AG10803 (cell line): ENCODE measurements at regions not wholly inside any gene's neighbourhood (a gene's known extent, or its start where the extent isn't known, plus 50 kb on each side); places are given as distances from the start of the nearest gene placed in this dataset.

Source experiments
- DNase-seq: peaks from one replicate; pipeline ENCODE4 v3.0.0; 2010; ENCODE audit warnings: low read depth
- H3K4me3 ChIP-seq: 2 replicates; pipeline ENCODE4 v1.5.1; 2011; ENCODE audit warnings: mild to moderate bottlenecking, low read length, control low read depth
- CTCF ChIP-seq: conservative IDR thresholded peaks from 2 replicates; pipeline ENCODE4 v1.5.1; 2011; ENCODE audit warnings: mild to moderate bottlenecking, low read length, control low read depth, inconsistent platforms

GRCh38 chr20:4401601-4402000 is 152.5 kb upstream of the ADRA1D start:
- DNase-seq = peak; percentile 51
- TF ChIP-seq CTCF = no peak

GRCh38 chr20:4384961-4385360 is 135.9 kb upstream of the ADRA1D start:
- no peak overlapping the region for H3K4me3 ChIP-seq
- no peak for TF ChIP-seq CTCF
- no peak for DNase-seq

More at GRCh38 chr20:4401601-4402000, 152.5 kb upstream of the ADRA1D start:
- no peak overlapping the region for H3K4me3 ChIP-seq

- peak; percentile 19 for DNase-seq
- no peak for TF ChIP-seq CTCF
- no peak overlapping the region for H3K4me3 ChIP-seq
Measured at GRCh38 chr20:4383961-4384360, 134.9 kb upstream of the ADRA1D start.

- TF ChIP-seq CTCF = no peak
- H3K4me3 ChIP-seq = no peak overlapping the region
- peak; percentile 40 for DNase-seq
Measured at GRCh38 chr20:4375881-4376280, 126.8 kb upstream of the ADRA1D start.

- no peak for DNase-seq
- no peak overlapping the region for H3K4me3 ChIP-seq
- TF ChIP-seq CTCF = no peak
Measured at GRCh38 chr20:4373454-4373853, 124.4 kb upstream of the ADRA1D start.

GRCh38 chr20:4371623-4372251 is 122.7 kb upstream of the ADRA1D start:
- TF ChIP-seq CTCF = no peak
- DNase-seq = no peak

GRCh38 chr20:4370851-4371250 is 121.8 kb upstream of the ADRA1D start:
- TF ChIP-seq CTCF = no peak
- DNase-seq = no peak
- no peak overlapping the region for H3K4me3 ChIP-seq

More at GRCh38 chr20:4371623-4372251, 122.7 kb upstream of the ADRA1D start:
- no peak overlapping the region for H3K4me3 ChIP-seq
